Neural progenitor cell (in vitro differentiated cells): ENCODE measurements at regions not wholly inside any gene's neighbourhood (a gene's known extent, or its start where the extent isn't known, plus 50 kb on each side); places are given as distances from the start of the nearest gene placed in this dataset.

Experiments used
- DNase-seq: peaks from one replicate; pipeline ENCODE4 v3.0.0-alpha.2; 2016; ENCODE audit warnings: low spot score
- H2AFZ ChIP-seq: fragments of 200-600 bp; sonication (generic); replicated peaks from 2 replicates; pipeline ENCODE4 v1.6.1; 2016; ENCODE audit warnings: antibody characterized with exemption
- H3F3A ChIP-seq: fragments of 200-600 bp; sonication (generic); 2 replicates; pipeline ENCODE4 v1.6.1; 2016; ENCODE audit warnings: antibody characterized with exemption, low read depth
- H3K27ac ChIP-seq: fragments of 200-600 bp; sonication (generic); 2 replicates; pipeline ENCODE4 v1.5.1; 2016; ENCODE audit warnings: mild to moderate bottlenecking
- H3K27me3 ChIP-seq: fragments of 200-600 bp; sonication (generic); 2 replicates; pipeline ENCODE4 v1.6.1; 2016; ENCODE audit warnings: mild to moderate bottlenecking, moderate library complexity
- H3K36me3 ChIP-seq: fragments of 200-600 bp; sonication (generic); 2 replicates; pipeline ENCODE4 v1.5.1; 2016
- H3K4me1 ChIP-seq: fragments of 200-600 bp; sonication (generic); 2 replicates; pipeline ENCODE4 v1.6.1; 2016; ENCODE audit warnings: mixed run types
- H3K4me2 ChIP-seq: fragments of 200-600 bp; sonication (generic); 2 replicates; pipeline ENCODE4 v1.6.1; 2016
- H3K4me3 ChIP-seq: fragments of 200-600 bp; sonication (generic); 2 replicates; pipeline ENCODE4 v1.5.1; 2016
- H3K79me2 ChIP-seq: fragments of 200-600 bp; sonication (generic); 2 replicates; pipeline ENCODE4 v1.6.1; 2016; ENCODE audit warnings: low read depth
- H3K9ac ChIP-seq: fragments of 200-600 bp; sonication (generic); 2 replicates; pipeline ENCODE4 v1.6.1; 2016
- H3K9me3 ChIP-seq: fragments of 200-600 bp; sonication (generic); 2 replicates; pipeline ENCODE4 v1.5.1; 2016; ENCODE audit warnings: low read depth
- H4K20me1 ChIP-seq: fragments of 200-600 bp; sonication (generic); 2 replicates; pipeline ENCODE4 v1.6.1; 2016; ENCODE audit warnings: low read depth
- H3K27ac Mint-ChIP-seq: 3 replicates; pipeline ENCODE4 v1.8.0; 2021; ENCODE audit warnings: mixed read lengths
- H3K27me3 Mint-ChIP-seq: 2 replicates; pipeline ENCODE4 v1.8.0; 2022; ENCODE audit warnings: low read depth, mild to moderate bottlenecking, inconsistent platforms, moderate library complexity, mixed read lengths; ENCODE audit not compliant: insufficient read depth
- H3K36me3 Mint-ChIP-seq: 3 replicates; pipeline ENCODE4 v1.8.0; 2021; ENCODE audit warnings: mixed read lengths
- H3K4me1 Mint-ChIP-seq: 3 replicates; pipeline ENCODE4 v1.8.0; 2021; ENCODE audit warnings: mixed read lengths
- H3K4me3 Mint-ChIP-seq: 3 replicates; pipeline ENCODE4 v1.8.0; 2021; ENCODE audit warnings: mild to moderate bottlenecking, moderate library complexity, mixed read lengths
- H3K9me3 Mint-ChIP-seq: 3 replicates; pipeline ENCODE4 v1.8.0; 2020; ENCODE audit warnings: mixed read lengths
- CTCF ChIP-seq: fragments of 200-600 bp; sonication (generic); IDR thresholded peaks from 2 replicates; pipeline ENCODE4 v1.5.1; 2017; ENCODE audit warnings: antibody characterized with exemption, mild to moderate bottlenecking
- EZH2 ChIP-seq: fragments of 200-600 bp; sonication (generic); IDR thresholded peaks from 2 replicates; pipeline ENCODE4 v1.6.1; 2017; ENCODE audit warnings: antibody characterized with exemption, mild to moderate bottlenecking, moderate library complexity
- EZH2phosphoT487 ChIP-seq: fragments of 200-600 bp; sonication (generic); IDR thresholded peaks from 2 replicates; pipeline ENCODE4 v1.6.1; 2017; ENCODE audit warnings: antibody characterized with exemption

DNA sequence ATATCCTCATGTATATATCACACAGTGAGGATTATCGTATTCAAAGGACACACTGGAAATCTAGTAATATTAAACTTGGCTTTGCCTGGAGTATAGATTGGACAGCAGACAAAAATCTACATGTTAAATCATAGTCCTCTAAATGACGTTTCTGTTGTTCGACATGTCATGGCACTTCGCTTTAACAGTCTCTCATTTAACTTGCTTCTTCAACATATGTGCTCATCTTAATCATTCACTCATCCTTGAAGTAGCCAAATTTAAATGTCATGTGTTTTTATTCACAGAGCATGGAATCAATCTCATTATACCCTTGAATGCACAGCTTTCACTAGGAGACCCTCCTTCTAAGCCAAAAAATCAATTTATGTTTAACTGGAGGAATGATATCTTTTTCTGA is 417.0 kb upstream of the CNTN6 start:
- no peaks in the 10 kb centered on the region for H3K36me3 Mint-ChIP-seq

DNA sequence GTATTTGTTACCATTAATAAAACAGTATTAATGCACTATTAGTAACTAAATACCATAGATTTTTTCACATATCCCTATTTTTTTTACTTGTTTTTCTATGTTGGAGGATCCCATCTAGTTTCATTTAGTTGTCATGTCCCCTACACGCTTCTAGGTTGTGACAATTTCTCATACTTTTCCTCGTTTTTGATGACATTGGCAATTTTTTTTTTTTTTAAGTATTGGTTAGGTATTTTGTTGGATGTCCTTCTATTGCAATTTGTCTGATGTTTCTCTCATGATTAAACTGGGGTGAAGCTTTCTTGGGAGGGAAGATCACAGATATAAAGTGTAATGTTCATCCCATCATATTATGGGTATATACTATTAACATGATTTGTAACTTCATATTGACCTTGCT is 409.1 kb upstream of the CNTN6 start:
- no peak overlapping the region for H3K27ac ChIP-seq
- no peaks in the 10 kb centered on the region for H3K9me3 ChIP-seq
- H3K27me3 ChIP-seq, result no peaks in the 10 kb centered on the region
- H3K4me1 Mint-ChIP-seq, result no peaks in the 10 kb centered on the region
- no peak overlapping the region for H3K4me3 ChIP-seq
- no peaks in the 10 kb centered on the region for H4K20me1 ChIP-seq
- no peak for TF ChIP-seq CTCF
- TF ChIP-seq EZH2, result no peak
- TF ChIP-seq EZH2phosphoT487, result no peak
- no peak overlapping the region for H3K9ac ChIP-seq
- H3K36me3 ChIP-seq, result no peaks in the 10 kb centered on the region
- no peaks in the 10 kb centered on the region for H3F3A ChIP-seq
- no peaks in the 10 kb centered on the region for H3K9me3 Mint-ChIP-seq
- H3K4me2 ChIP-seq, result no peak overlapping the region
- no peaks in the 10 kb centered on the region for H3K27me3 Mint-ChIP-seq
- H3K4me1 ChIP-seq, result no peaks in the 10 kb centered on the region
- no peak overlapping the region for H3K4me3 Mint-ChIP-seq
- no peaks in the 10 kb centered on the region for H3K36me3 Mint-ChIP-seq
- H3K79me2 ChIP-seq, result no peaks in the 10 kb centered on the region
- DNase-seq, result no peak
- H2AFZ ChIP-seq, result no peak overlapping the region
- H3K27ac Mint-ChIP-seq, result no peak overlapping the region

More for the DNA sequence above, 417.0 kb upstream of the CNTN6 start:
- no peak overlapping the region for H3K27ac ChIP-seq
- no peaks in the 10 kb centered on the region for H4K20me1 ChIP-seq
- no peaks in the 10 kb centered on the region for H3K27me3 ChIP-seq
- H3F3A ChIP-seq, result no peaks in the 10 kb centered on the region
- Mint-ChIP-seq H3K4me3 (no peak overlapping the region), H3K27ac (no peak overlapping the region), H3K9me3 (no peaks in the 10 kb centered on the region), H3K4me1 (peaks cover 3% of the 10 kb centered on the region), H3K27me3 (no peaks in the 10 kb centered on the region)
- DNase-seq, result no peak
- no peak overlapping the region for H2AFZ ChIP-seq
- no peaks in the 10 kb centered on the region for H3K9me3 ChIP-seq
- H3K9ac ChIP-seq, result no peak overlapping the region
- TF ChIP-seq CTCF (no peak), EZH2phosphoT487 (no peak), EZH2 (no peak)
- no peaks in the 10 kb centered on the region for H3K79me2 ChIP-seq
- no peak overlapping the region for H3K4me2 ChIP-seq
- no peak overlapping the region for H3K4me3 ChIP-seq
- no peaks in the 10 kb centered on the region for H3K36me3 ChIP-seq
- H3K4me1 ChIP-seq, result no peaks in the 10 kb centered on the region

DNA sequence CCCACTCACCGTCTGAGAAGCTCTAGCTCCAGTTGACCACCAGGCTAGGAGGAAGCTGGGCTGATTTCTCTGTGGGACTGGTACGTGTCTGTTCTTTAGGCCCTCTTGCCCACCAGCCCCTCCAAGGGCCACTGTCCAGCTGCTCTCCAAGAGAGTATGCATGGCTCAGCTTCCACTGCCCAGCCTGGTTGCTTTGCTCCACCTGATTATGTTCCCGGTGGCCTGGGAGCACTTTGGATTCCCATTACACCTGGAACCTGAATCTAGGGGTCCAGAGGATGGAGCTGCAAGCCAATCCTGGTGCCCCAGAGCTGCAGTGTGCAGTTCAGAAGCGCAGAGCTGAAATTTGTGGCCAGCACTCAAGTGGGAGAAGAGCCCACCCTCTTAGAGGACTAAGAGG is 402.1 kb upstream of the CNTN6 start:
- Histone ChIP-seq H3K4me2 (no peak overlapping the region), H3K9ac (no peak overlapping the region), H3K4me1 (no peaks in the 10 kb centered on the region), H2AFZ (no peak overlapping the region), H3K27me3 (no peaks in the 10 kb centered on the region), H3K79me2 (no peaks in the 10 kb centered on the region), H4K20me1 (no peaks in the 10 kb centered on the region), H3K4me3 (no peak overlapping the region), H3F3A (no peaks in the 10 kb centered on the region), H3K27ac (no peak overlapping the region), H3K36me3 (no peaks in the 10 kb centered on the region), H3K9me3 (no peaks in the 10 kb centered on the region)
- no peak for DNase-seq
- H3K27me3 Mint-ChIP-seq, result no peaks in the 10 kb centered on the region
- TF ChIP-seq CTCF (no peak), EZH2phosphoT487 (no peak), EZH2 (no peak)
- no peaks in the 10 kb centered on the region for H3K4me1 Mint-ChIP-seq
- no peaks in the 10 kb centered on the region for H3K36me3 Mint-ChIP-seq
- H3K9me3 Mint-ChIP-seq, result no peaks in the 10 kb centered on the region
- no peak overlapping the region for H3K27ac Mint-ChIP-seq
- no peak overlapping the region for H3K4me3 Mint-ChIP-seq

- Mint-ChIP-seq H3K9me3 (peaks cover 2% of the 10 kb centered on the region), H3K4me3 (no peak overlapping the region), H3K27me3 (peaks cover 4% of the 10 kb centered on the region), H3K36me3 (no peaks in the 10 kb centered on the region), H3K27ac (no peak overlapping the region), H3K4me1 (no peaks in the 10 kb centered on the region)
- Histone ChIP-seq H3F3A (no peaks in the 10 kb centered on the region), H2AFZ (no peak overlapping the region), H3K36me3 (no peaks in the 10 kb centered on the region), H4K20me1 (no peaks in the 10 kb centered on the region), H3K27ac (no peak overlapping the region), H3K4me1 (no peaks in the 10 kb centered on the region), H3K9me3 (no peaks in the 10 kb centered on the region), H3K9ac (no peak overlapping the region), H3K4me2 (no peak overlapping the region), H3K27me3 (no peaks in the 10 kb centered on the region), H3K4me3 (no peak overlapping the region), H3K79me2 (no peaks in the 10 kb centered on the region)
- no peak for TF ChIP-seq CTCF
- TF ChIP-seq EZH2phosphoT487, result no peak
- TF ChIP-seq EZH2, result no peak
- no peak for DNase-seq
Observed at GRCh38 chr3:700514-700913, 392.3 kb upstream of the CNTN6 start.
